ENCODE measurements at regions not wholly inside any gene's neighbourhood (a gene's known extent, or its start where the extent isn't known, plus 50 kb on each side); places are given as distances from the start of the nearest gene placed in this dataset.
"Not testable (repeated sequence)": the region's sequence is repeated elsewhere in the genome, so short reads cannot be mapped to it uniquely, and the experiment has no call there.

DNA sequence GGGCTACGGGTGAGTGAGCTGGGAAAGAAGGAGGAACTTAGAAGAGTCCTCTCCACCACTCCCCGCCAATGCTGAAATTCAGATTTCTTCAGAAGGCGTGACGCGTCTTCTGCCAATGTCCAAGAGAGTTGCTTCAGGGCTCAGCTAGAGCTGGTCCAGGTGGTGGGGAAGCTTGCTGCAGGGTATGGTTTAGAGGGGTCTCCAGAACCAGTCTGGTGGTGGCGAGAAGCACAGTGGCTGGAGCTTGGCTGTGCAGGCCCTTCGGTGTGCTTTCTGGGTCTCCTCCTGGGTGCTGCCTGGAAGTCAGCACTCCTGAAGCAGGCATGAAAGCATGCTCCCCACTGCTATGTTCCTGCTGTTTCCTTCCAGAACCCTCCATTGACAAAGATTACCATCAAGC is 387.2 kb downstream of the PTPRU start:
- no peak for DNase-seq

DNA sequence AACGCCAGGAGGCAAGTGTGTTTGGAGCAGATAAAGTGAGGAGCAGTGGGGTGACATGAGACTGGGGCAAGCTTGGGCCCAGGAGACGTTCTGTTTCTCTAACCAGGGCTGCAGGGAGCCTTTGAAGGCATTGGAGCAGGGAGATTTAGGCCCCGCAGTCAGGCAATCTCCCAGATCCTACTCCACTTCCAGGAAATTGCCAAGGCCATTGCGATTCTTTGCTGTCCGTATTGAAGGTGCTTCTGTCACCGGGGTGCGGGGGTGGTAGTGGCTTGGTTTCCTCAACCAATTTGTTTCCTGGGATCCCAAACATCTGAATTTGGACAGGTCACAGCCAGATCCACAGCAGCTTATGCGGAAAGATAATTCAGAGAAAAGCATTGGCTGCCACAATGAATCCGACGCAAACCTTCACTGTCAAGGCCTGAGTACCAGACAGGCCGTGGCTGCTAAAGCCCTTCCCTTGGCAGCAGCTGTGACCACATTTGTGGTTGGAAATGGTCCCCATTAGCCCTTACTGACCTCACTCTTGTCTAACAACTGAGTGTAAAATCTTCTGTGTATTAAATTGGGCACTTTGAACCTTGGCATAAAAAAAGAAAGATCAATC is 385.6 kb downstream of the PTPRU start:
- DNase-seq = no peak

- no peak for DNase-seq
Measured at GRCh38 chr1:29620631-29621030, 384.3 kb downstream of the PTPRU start.

GRCh38 chr1:29607236-29607635 is 370.9 kb downstream of the PTPRU start:
- DNase-seq = no peak

DNA sequence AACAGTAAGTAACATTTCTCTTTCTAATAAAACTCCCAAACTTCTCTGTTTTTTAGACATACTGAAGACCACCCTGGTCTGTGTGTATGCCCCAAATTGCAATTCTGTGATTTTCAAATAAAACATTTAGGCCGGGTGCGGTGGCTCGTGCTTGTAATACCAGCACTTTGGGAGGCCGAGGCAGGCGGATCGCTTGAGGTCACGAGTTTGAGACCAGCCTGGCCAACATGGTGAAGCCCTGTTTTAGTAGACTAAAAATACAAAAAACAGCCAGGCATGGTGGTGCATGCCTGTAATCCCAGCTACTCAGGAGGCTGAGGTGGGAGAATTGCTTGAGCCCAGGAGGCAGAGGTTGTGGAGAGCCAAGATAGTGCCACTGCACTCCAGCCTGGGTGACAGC is 368.5 kb downstream of the PTPRU start:
- not testable (repeated sequence) for DNase-seq

- DNase-seq = no peak
Measured at GRCh38 chr1:29603622-29604021, 367.3 kb downstream of the PTPRU start.

DNA sequence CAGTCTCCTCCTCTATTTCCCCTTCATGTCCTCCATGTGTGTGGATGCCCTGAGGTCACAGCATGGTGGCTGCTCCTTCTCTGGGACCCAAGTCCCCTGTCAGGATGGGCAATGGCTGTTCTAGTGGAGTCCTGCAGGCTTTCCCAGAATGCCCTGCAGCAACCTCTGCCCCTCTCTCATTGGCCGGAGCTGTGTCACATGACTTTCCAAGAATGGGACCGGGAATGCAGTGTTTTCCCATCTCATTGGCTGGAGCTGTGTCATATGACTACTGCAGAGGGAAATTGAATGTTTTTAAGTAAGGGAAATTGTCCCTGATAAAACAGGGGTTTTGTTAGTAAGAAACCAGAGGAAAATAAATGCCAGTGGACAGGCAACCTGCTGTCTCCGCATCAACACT is 365.9 kb downstream of the PTPRU start:
- no peak for DNase-seq

GRCh38 chr1:29601021-29601420 is 364.7 kb downstream of the PTPRU start:
- no peak for DNase-seq

DNA sequence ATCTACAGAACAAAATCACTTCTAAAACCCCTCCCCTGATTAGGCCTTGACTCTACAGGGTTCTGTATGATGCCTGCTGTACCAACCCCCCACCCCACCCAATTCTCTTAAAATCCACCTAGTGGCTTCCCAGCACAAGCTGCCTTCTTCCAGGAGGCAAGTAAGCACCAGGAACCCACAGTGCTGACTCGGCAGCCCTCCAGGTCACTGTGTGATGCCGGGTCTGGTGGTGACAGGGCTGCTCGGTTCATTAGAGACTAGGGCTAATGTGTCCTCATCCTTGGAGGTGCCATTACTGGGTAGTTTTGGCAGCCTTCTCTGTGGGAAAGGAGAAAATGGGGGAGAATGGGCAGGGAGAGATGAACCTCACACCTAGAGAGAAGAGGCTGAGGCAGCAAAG is 363.5 kb downstream of the PTPRU start:
- DNase-seq = no peak

DNA sequence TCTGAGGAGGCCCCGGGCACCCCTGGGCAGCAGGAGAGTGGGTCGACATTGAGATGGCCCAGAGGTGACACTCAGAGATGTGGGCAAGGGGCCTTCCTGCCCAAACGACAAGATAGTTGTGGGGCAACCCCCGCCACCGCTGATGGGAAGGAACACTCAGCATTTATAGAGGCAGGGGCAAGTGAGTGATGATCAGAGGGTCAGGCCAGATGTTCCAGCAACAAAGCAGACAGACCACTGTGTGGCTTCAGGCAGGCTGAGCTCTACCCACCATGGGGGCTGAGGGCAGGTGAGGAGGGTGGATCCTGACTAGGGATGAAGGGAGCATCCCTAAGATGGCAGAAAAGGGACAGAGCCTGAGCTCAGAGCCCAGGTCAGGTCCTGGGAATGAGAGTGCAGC is 362.7 kb downstream of the PTPRU start:
- no peak for DNase-seq

- DNase-seq = no peak
Measured at GRCh38 chr1:29597861-29598260, 361.5 kb downstream of the PTPRU start.

GRCh38 chr1:29593601-29594382 is 357.5 kb downstream of the PTPRU start:
- no peak for DNase-seq

GRCh38 chr1:29592731-29593130 is 356.4 kb downstream of the PTPRU start:
- no peak for DNase-seq

GRCh38 chr1:29592261-29592615 is 355.9 kb downstream of the PTPRU start:
- DNase-seq = no peak

- no peak for DNase-seq
Measured at GRCh38 chr1:29591601-29592260, 355.4 kb downstream of the PTPRU start.

DNA sequence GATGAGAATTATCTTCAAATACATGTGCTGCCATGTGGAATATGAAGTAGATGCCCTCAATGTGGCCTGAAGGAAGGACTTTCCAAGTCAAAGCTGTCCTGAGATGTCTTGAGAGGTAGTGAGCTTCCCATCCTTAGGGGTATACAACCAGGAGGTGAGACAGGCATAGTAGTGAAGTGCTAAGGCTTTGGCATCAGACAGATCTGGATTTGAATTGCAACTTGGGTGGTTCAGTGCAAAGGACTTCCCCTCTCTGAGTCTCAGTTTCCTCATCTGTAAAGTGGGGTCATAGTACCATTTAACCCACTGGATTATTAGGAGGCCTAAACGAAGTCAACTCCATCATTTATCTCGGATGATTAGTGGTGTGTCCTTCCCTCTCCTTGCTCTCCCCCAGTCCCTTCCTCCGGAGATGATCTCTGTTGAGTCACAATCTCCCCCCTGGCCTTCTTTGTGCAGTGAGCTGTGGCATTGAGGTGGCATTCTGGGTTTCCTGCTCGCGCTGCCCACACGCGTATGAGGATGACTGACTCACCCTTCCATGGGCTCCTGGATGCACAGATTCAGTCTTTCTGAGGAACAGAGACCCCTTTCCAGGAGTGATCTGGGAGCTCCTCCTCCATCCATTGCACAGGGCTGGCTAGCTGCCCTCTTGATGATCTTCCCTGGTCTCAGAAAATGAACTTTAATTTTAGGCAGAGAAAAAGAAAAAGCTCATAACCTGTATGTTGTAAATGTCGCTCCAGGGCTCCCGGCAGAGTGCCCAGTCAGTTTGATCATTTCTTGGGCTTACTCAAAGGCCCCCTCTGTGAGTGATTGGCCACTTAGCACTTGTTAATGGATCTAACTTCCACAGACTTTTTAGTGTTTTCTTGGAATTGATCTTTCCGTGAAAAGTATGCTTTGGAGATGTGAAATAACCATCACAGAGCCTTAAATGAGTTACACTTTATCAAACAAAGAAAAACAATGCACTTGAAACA is 354.6 kb downstream of the PTPRU start:
- no peak for DNase-seq

DNA sequence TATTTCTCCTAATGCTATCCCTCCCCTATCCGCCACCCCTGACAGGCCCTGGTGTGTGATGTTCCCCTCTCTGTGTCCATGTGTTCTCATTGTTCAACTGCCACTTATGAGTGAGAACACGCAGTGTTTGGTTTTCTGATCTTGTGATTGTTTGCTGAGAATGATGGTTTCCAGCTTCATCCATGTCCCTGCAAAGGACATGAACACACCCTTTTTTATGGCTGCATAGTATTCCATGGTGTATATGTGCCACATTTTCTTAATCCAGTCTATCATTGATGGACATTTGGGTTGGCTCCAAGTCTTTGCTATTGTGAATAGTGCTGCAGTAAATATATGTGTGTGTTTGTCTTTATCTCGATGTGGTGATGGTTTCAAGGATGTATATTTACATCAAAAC is 353.4 kb downstream of the PTPRU start:
- DNase-seq = not testable (repeated sequence)

DNA sequence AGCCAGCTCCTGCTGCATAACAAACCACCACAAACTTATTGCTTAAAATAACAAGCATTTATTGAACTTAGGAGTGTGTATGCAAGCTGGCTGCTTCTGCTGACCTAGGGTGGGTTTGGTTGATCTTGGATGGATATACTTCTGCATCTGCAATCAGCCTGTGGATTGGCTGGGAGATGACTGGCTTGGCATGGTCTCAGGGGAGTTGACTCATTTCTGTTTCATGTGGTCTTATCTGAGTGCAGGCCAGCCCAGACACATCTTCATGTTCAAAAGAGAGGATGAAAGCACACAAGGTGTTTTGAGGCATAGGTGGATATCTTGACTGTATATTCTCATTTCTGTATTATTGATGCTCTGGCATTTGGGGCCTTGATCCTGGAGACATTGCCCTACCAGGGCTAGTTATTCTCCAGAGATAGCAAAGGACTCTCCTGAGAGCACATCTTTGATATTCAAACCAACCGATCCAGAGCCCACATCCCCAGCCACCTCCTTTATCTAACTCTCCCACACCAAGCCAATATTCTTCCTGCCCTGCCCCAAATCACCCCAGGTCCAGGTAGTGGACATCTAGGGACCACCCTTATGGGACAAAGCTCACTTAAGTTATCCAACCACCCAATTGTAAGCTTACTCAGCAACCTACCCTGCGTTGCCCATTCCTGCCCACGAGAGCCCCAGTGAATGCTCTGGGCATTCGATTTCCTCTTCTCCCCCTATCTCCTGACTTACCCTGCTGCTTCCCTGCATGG is 350.8 kb downstream of the PTPRU start:
- DNase-seq = no peak

- DNase-seq = no peak
Measured at GRCh38 chr1:29586215-29586614, 349.9 kb downstream of the PTPRU start.

DNA sequence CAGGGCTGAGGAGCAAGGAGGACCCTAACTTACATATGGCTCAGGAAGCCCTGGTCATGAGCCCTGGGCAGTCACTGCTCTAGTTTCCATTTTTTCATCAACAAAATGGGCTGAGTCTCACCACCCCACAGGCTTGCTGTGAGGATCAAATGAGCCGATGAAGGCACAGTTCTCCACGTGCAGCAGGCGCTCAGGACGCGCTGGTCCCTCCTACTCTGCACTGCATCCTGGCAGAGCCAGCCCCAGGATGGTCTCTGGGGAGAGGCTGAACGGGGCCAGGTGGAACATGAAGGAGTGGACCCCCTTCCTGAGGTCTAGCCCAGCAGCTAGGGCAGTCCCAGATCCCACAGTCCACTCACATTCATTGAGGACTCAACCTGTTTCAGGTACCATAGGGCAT is 349.3 kb downstream of the PTPRU start:
- no peak for DNase-seq

DNA sequence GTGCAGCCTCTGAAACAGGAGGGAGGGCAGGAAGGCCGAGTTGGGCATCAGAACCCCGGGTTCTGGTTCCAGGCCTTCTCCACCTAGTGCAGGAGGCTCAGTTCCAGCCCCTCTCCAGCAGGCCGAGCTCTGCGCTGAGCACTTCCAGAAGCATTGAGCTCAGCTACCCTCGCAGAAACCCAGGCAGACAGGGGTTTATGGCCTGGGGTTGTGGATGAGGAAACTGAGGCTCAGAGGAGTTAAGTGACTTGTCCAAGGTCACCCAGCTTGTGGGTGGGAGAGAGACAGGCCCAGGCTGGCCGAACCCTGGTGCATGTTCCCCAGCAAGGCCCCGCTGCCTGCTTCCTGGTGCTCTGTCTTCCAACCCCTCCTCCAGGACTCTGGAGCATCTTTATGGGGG is 348.9 kb downstream of the PTPRU start:
- DNase-seq = no peak

DNA sequence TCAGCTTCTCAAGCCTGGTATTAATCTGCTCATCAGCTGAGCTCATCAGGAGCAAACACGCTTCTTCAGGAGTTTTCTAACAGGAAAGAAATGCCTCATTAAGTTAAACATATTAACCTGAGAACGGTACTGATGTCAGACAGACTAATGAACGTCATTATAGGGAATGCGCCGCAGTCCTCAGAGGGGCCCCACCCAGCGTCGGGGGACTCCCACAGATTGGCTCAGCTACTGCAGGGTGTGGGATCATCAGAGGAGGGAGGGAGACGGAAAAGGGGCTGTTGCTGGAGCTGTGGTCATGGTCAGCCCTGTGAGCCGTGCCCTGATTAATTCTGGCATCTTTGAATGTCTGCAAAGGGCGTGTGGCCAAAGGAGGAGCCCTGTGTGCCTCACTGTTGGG is 348.5 kb downstream of the PTPRU start:
- no peak for DNase-seq
